GM19099 (cell line): ENCODE measurements at regions not wholly inside any gene's neighbourhood (a gene's known extent, or its start where the extent isn't known, plus 50 kb on each side); places are given as distances from the start of the nearest gene placed in this dataset.
A peak's percentile ranks its signal among the peaks of the same experiment; 100 is the strongest.

ENCODE experiments used
- POLR2A ChIP-seq: IDR thresholded peaks from 3 replicates; pipeline ENCODE4 v1.6.1; 2011; ENCODE audit warnings: low read depth; ENCODE audit not compliant: insufficient read length; ENCODE audit errors: extremely low read depth

DNA sequence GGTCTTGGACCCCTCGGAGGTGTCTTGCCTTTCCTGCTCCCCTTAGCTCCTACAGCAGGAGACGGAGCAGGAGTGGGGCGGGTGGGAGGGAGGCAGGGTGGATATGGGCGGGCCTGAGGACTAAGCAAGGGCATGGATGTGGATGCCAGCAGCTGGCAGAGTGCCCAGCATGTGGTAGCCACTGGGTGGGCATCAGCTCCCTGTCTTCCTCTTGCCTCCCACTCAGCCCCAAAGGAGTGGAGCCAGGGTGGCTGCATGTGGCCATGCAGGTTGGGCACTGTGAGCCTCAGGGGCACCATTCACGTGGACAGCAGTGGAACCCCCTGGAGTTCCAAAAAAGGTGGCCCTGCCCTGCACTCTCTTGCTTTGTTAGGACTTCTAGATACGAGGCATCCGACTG lies 90.1 kb upstream of the TBCA start:
- TF ChIP-seq POLR2A = no peak

DNA sequence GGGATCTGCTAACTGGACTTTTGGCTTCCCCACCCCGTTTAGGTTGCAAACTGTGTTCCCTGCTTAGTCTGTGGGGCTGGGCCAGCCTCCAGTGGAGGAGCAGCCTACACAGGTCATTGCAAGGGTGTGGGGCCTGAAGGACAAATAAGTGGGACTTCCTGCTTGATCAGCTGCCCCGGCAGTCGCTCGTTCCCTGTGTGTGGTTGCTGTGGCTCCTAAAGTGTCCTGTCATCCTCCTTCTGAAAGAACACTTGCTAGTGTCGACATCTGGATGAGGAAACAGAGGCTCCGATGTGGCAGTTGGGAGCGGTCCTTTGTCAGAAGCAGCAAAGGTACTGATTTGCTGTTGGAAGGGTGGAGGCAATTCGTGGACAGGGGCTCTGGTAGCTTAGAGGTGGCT lies 88.9 kb upstream of the TBCA start:
- TF ChIP-seq POLR2A = no peak

DNA sequence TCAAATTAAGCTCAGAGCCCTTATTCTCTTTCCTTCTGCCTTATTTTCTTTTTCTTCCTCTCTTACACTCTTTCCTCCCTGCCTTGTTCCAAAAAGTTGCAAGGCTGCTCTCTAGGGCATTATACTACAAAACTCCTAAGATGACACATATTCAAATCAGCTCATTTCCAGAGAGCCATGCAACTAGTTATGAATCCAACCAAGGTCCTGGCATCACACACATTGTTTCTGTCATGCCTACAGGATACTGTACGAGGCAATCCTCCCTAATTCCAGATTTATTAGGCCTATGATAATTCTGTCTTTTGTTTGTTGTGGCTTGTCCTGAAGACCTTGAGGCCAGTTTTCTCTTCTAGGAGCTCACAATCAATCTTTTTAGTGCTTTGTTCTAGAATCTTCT lies 87.0 kb upstream of the TBCA start:
- TF ChIP-seq POLR2A = no peak

DNA sequence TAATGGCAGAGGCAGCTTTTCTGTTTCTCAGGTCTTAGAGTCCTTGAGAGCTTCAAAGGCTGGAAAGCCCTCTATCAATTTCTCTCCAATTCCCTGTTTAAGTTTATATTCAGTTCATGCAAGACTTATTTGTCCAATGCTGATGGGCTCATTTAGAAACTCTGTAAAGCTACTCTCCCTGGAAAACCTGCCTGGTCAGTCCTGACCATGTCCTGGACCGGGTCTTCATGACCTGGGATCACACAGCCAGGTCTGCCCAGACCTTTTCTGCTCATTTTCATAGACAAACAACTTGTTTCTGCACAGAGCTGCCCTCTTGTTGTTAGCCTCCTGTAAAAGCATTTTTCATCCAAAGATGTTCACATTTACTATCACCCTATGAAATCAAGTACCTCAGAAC lies 85.4 kb upstream of the TBCA start:
- TF ChIP-seq POLR2A = no peak

DNA sequence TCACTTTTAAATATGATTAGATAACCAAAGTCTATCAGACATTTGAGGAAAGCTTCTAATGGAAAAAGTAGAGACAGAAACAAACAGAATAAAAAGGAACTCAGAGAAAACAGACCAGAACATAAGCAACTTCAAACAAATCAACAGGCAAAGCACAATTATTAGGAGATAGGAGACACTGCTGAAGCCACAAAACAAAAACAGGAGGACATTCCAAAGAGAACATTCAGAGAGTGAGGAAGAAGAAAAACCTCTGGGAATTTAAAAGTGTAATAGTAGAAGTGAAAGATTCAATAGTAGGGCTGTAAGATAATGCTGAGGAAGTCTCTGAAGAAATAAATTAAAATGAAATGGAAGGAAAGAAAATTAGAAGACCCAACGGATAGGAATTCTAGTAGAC lies 83.2 kb upstream of the TBCA start:
- no peak for TF ChIP-seq POLR2A

- no peak for TF ChIP-seq POLR2A
Observed at GRCh38 chr5:77855369-77855768, 79.2 kb upstream of the TBCA start.

- TF ChIP-seq POLR2A = no peak
Observed at GRCh38 chr5:77853353-77853907, 77.3 kb upstream of the TBCA start.

DNA sequence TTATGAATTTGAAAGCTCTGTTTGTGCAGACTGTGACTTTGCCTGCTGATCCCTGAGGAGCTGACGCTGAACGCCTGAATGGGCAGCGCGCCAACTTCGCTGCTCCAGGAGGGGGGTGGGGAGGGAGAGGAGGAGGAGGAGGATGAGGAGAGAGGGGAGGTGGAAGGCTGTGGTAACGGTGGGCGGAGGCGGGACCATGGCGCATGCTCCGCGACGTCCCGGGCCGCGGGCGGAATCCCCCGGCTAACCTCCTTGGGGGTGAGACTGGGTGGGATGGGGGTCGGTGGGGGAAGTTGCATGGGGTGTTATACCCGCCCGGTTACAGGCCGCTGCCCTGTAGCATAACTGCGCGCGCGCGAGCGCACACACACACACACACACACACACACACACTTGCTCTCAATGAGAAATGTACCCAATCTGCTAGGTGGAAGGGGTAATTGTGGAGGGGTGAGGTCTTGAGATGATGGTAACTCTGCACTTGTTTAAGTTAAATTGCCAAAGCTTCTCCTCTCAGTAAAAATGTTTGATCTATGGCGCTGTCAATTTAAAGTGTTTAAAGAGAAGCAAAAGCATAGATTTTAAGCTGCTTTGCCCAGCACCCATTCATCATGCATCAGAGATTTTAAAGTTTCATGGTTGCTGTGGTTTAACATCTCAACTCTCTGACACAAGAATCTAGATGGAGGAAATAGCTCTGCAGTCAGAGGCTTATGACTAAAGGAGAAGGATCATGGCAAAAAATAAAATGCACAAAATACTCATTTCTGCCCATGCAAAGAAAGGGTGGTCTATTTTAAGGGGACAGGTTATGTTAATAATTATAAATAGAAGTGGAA lies 76.6 kb upstream of the TBCA start:
- TF ChIP-seq POLR2A = no peak

GRCh38 chr5:77852068-77852513 lies 76.0 kb upstream of the TBCA start:
- TF ChIP-seq POLR2A = no peak

GRCh38 chr5:77851176-77852067 lies 75.3 kb upstream of the TBCA start:
- TF ChIP-seq POLR2A = peak; percentile 34

- no peak for TF ChIP-seq POLR2A
Observed at GRCh38 chr5:77850536-77851175, 74.5 kb upstream of the TBCA start.

DNA sequence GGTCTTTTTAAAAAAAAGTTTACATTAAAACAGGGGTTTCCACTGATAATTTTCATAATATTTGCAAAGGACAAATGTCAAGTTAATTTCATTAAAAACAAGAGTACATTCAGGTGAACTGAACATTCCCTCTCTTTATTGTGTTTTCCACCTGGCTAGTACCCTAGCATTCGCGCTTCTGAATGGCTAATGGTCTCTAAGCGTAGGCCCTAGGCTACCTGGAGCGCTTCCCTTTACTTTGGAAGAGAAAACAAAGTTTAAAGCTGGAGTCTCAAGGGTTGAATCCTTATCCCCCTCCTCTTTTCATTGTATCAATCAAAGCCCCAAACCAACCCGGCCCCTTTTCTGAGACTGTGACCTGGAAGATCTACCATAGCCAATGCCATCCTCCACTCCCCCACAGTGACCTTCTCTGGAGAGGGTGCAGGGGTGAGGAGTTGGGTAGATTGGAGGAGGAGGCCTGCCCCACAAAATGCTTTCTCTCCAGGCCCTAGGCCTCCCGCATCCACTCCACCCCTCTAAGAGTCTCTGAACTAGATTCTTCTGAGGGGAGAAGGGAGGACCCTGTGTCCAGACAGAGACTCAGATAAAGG lies 73.3 kb upstream of the TBCA start:
- TF ChIP-seq POLR2A = no peak

GRCh38 chr5:77847814-77848290 lies 71.7 kb upstream of the TBCA start:
- TF ChIP-seq POLR2A = no peak

DNA sequence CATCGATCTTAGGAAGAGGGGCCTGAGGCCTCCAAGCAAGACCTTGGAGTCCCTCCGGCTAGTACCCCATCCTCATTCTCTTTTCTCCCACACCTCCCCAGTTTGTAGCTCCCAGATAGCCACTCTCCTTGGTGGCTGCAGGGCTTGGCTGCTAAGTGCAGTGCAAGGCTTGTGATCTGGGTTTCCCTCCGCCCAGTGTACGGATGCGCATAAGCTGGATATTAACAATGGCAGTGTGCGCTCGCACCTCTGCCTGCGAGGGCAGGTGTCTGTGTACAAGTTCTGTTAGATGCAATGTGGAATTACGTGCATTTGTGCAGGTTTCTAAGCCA lies 71.0 kb upstream of the TBCA start:
- no peak for TF ChIP-seq POLR2A
